GM12892 (cell line): ENCODE measurements at regions not wholly inside any gene's neighbourhood (a gene's known extent, or its start where the extent isn't known, plus 50 kb on each side); places are given as distances from the start of the nearest gene placed in this dataset.

ENCODE experiments used
- DNase-seq: peaks from one replicate; pipeline ENCODE4 v3.0.0; 2011; ENCODE audit not compliant: insufficient read length
- FAIRE-seq: peaks from 2 replicates; lab custom pipeline; 2011; peaks lifted over from hg19 to GRCh38; lab: Jason Lieb, UNC
- POLR2A ChIP-seq: IDR thresholded peaks from 2 replicates; pipeline ENCODE4 v1.6.1; 2011; ENCODE audit warnings: low read depth, low read length, control low read depth
- POLR2AphosphoS5 ChIP-seq: IDR thresholded peaks from 2 replicates; pipeline ENCODE4 v1.6.1; 2011; ENCODE audit warnings: low read depth, low read length, control low read depth
- TAF1 ChIP-seq: IDR thresholded peaks from 2 replicates; pipeline ENCODE4 v1.6.1; 2011; ENCODE audit warnings: low read depth, mild to moderate bottlenecking, control low read depth, low read length, borderline replicate concordance

DNA sequence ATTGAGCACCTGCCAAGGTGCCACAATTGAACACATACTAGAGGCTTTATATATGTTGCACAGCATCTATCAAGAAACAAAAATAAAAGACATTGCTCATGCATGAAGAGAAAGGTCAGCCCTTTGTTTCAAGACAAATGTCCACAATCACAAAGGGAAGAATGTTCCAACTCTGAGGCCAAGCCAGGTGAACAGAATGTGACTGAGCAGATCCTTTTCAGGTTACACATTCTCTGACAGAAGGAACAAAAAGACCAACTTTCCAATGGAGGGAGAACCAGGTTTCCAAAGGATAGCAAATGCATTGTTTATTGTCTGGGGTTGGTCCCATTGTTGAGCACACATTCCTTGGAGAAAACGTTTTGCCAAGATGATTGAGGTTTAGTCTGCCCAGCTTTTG lies 50.2 kb upstream of the FAM174B start:
- no peak for FAIRE-seq
- DNase-seq, result no peak
- TF ChIP-seq POLR2A (no peak), TAF1 (no peak)

DNA sequence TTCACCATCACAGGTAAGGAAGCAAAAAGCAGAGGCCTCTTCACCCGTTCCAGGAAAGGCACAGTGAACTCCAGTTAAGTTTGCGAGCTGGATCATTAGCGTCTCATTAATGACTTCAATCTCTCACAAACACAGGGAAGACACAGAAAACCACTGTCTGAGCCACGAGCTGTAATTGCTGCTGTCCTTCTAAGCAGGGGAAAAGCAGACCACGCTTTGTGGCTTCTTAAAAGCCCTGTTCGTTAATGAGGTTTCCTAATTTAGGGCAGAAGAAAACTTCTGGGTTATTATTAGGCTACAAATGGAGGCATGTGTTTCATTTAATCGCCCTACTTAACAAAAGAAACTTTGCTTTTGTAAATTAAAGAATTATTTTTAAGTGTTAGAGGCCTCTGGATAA lies 50.6 kb upstream of the FAM174B start:
- no peak for TF ChIP-seq POLR2AphosphoS5
- no peak for TF ChIP-seq POLR2A
- no peak for TF ChIP-seq TAF1
- no peak for FAIRE-seq
- no peak for DNase-seq

DNA sequence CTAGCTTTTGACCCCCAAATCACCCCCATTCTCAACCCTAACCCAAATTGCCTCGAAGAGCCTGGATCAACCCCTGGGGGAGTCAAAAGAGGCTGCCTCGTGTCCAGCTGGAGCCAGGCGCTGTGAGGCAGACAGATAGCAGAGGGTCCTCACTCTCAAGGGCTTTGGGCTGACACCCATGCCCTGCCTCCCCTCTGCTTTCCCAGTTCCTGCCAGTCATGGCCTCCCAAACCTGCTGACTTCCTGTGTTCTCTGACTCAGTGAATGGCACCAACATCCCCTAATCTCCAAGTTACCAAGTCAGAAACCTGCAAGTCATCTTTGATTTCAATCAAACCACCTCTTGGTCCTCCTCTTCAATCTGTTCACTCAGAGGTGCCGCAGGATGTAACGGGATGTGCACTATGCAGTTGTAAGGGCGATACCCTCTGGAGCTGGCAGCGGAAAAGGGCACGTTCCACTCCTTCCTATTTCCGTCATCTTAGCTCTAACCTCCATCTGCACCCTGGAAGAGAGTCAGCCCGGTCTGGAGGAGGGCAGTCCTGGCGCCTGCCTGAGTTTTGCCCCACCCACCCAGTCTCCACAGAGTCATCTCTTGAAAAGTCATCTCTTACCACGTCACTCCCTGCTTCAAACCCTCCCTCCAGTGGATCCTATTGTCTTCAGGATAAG lies 52.4 kb upstream of the FAM174B start:
- no peak for DNase-seq
- no peak for TF ChIP-seq POLR2A
- TF ChIP-seq POLR2AphosphoS5, result no peak
- no peak for TF ChIP-seq TAF1
- no peak for FAIRE-seq

DNA sequence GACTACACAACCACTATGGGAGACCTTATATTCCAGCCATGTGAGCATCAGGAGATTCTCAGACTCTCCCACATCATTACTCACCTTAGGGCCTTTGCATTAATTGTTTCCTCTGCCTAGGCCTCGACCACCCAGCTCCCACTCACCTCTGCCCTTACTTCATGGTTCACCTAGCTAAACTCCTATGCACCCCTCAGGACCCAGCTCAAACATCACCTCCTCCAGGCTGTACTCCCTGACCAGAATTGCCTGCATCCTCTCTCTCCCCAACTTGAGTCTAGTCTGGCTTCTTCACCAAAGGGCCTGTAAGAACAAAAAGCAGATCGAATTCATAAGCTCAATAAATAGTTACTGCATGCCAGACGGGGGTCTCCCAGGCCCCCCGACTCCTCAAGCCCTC lies 53.1 kb upstream of the FAM174B start:
- FAIRE-seq, result no peak
- no peak for DNase-seq
- TF ChIP-seq POLR2A (no peak), TAF1 (no peak), POLR2AphosphoS5 (no peak)

DNA sequence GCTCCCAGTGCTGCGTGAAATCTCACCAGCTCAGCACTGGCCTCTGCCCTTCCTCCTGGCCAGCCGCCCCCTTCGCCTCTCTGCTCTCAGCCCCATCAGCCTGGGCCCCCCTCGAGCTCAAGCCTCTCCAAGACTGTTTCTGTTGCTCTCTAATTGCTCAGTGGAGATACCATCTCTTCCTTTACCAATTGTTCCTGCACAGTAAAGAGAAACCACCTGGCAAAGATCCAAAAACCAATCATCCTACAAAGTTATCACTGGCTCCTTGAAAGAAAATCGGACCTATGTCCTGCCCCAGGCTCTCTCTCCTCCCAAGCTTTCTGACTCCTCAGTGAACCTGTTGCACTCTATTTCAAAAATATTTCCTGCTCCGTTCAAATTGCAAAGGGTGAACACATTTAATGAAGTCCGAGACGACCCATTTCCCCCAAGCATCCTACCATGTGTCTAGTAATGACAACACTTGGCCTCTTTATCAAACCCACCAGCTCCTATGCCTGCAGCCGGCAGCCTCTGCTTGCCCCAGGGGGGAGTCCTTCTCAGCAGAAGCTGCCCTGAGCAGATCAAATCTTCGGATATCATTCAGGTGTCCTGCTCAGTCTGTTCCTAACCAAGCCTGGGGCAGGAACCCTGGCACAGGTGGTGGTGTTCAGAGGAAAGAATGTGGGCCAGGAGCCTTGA lies 53.7 kb upstream of the FAM174B start:
- DNase-seq (no peak), FAIRE-seq (no peak)
- TF ChIP-seq POLR2AphosphoS5 (no peak), TAF1 (no peak), POLR2A (no peak)

DNA sequence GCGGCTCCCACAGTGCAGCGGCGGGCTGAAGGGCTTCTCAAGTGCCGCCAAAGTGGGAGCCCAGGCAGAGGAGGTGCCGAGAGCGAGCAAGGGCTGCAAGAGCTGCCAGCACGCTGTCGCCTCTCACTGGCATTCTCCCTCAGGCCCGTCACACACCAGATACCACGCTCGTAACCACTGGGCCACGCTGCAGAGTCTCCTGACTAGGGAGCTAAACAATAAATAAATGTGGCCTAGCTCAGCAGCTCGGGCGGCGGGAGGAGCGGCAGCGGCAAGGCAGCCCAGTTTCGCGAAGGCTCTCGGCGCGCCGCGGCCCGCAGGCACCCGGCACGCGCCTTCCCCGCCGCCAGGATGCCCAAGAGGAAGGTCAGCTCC lies 55.9 kb upstream of the FAM174B start:
- no peak for FAIRE-seq
- DNase-seq, result no peak
- TF ChIP-seq TAF1 (no peak), POLR2AphosphoS5 (no peak), POLR2A (no peak)

DNA sequence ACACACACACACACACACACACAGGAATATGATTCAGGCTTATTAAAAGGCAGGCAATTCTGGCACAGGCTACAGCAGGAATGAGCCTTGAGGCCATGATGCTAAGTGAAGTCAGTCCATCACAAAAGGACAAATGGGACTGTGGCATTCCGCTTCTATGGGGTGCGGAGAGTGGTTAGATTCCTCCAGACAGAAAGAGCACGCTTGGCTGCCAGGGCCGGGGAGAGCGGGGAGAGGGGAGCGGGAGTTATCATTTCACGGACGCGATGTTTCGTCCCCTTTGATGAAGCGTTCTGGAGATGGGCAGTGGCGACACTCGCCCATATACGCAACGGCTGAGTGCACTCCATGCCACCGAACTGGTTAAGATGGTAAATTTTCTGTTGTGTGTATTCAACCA lies 58.5 kb upstream of the FAM174B start:
- FAIRE-seq, result no peak
- no peak for TF ChIP-seq TAF1
- no peak for TF ChIP-seq POLR2AphosphoS5
- TF ChIP-seq POLR2A, result no peak
- DNase-seq, result no peak

DNA sequence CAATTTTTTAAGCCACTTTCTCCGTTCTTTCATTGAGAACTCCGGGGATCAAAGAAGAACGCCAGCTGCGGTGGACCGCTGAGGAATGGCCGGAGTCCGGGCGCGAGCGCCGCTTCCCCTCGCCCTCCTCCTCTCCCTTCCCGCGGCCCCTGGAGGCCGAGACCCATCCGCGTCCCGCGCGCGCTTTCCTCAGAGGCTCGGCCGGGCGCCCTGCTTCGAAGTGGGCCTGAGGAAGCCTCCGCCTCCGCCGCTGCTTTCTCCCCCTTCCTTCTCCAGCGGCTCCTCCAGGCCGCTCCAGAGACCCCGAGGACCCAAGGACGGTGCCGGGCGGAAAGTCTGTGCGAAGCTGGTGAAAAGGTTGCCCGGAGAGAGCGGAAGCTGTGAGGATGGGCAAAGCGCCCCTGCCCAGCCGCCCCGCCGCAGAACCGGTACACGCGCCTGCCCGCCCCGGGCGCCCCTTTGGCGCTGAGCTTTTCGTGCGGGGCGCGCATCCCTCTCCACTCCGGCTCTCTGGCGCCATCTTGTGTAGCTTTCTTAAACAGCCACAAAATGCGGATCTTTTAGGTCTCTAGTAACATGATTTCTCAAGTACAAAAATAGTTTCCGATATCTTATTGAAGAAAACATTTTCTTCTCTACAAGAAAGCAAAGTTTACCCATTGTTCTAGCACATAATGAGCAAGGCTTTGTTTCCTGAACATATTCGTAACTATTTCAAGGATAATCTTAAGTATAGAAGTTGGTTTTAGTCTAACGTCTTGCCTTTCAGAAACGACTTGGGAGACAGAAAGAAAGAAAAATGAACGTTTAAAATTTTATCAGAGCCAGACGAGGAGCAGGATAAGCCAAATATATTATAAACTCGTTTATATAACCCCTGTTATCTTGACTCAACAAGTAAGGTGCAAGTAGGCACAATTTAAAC lies 59.2 kb upstream of the FAM174B start:
- FAIRE-seq (peak; percentile 14), DNase-seq (peak; percentile 57)
- TF ChIP-seq POLR2A, result no peak
- no peak for TF ChIP-seq TAF1
- no peak for TF ChIP-seq POLR2AphosphoS5

DNA sequence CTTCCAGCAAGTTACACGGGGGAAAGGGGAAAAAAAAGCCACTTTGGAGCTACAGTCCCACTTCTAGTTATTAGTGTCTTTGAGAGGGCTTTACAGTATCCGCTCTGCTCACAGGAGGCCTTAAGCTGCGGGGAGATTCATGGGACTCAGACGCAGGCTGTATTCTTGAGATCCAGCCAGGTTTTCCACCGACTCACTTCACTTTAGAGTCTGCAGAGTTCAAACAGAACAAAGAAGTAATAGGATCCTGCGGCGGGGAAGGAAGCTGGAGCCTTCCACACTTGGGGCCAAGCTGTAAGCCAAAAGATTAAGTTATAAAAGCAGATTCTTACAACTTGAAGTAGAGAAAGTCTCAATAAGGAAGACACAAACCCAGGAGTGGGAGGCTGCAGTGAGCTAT lies 60.2 kb upstream of the FAM174B start:
- FAIRE-seq, result no peak
- DNase-seq, result no peak
- TF ChIP-seq TAF1, result no peak
- no peak for TF ChIP-seq POLR2AphosphoS5
- TF ChIP-seq POLR2A, result no peak

DNA sequence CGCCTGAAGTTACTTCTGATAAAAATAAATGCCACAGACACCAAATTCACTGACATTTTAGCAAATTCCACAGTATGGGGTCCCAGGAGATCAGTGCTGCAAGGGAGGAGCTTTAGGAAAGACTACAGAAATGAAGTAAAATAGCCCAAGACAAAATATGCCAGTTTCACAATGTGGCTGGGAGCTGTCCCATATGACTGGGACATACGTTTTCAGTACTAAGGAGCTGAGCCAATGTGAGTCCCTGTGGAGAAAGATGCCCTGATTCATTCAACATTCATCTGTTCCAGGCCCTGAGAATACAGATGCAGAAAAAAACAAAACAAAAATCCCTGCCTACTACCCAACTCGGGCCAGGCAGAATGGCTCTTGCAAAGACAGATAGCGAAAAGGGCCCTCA lies 63.4 kb upstream of the FAM174B start:
- FAIRE-seq (no peak), DNase-seq (no peak)
- TF ChIP-seq TAF1, result no peak
- no peak for TF ChIP-seq POLR2AphosphoS5
- TF ChIP-seq POLR2A, result no peak

DNA sequence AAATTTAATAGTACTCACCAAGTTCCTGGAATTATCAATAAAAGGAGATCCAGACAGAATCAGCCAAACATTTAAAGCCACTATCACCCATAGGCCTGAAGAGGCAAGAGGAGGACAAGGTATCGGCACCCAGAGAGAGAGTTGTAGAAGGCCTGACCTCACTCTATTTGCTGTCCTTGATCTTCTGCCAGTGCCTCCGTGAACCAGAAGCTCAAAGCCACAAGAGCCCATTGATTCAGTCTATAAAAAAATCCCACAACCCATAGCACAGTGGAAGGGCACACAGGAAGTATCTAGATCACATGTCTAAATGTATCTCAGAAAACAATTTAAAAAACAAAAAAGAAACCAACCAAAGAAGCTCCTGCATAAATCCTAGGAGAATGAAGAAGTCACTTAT lies 68.6 kb upstream of the FAM174B start:
- DNase-seq (no peak), FAIRE-seq (no peak)
- TF ChIP-seq POLR2A (no peak), TAF1 (no peak), POLR2AphosphoS5 (no peak)

DNA sequence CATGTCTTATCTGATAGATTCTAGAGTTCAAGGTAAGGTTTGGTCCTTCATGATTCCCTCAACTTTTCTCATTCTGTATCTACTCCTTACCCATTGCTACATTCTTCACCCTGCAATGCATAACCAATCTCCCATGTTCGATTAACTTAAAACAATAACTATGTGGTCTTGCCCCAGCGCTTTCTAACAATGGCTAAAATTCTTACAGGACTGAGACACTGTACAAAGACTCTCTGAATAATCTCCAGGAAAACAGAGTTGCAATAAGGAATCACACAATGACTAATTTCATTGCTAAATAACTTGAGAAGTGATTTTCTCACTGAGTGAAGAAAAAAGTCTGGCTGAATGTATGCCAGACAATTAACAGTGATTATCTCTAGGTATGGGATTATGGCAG lies 69.6 kb upstream of the FAM174B start:
- DNase-seq (no peak), FAIRE-seq (no peak)
- TF ChIP-seq TAF1 (no peak), POLR2AphosphoS5 (no peak), POLR2A (no peak)

DNA sequence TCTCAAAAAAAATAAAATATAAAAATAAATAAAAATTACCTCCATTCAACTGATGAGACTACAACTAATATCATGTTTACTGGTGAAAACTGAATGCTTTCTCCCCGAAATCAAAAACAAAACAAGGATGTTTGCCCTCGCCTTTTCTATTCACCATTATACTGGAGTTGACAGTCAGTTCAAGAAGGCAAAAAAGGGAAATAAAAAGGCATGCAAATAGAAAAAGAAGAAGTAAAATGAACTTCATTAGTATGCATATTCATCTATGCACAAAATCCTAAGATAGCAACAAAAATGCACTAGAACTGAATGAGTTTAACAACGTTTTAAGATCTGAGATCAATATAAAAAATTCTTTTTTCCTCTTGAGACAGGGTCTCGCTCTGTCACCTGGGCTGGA lies 72.7 kb upstream of the FAM174B start:
- FAIRE-seq (no peak), DNase-seq (no peak)
- no peak for TF ChIP-seq TAF1
